ENCODE measurements at regions not wholly inside any gene's neighbourhood (a gene's known extent, or its start where the extent isn't known, plus 50 kb on each side); places are given as distances from the start of the nearest gene placed in this dataset.

GRCh38 chr13:53473397-53473796 lies 444.8 kb downstream of the OLFM4 start:
- no peaks in the 10 kb centered on the region for H3K9me1 ChIP-seq (replicated peaks; ENCODE audit: control insufficient read depth, extremely low read depth, insufficient read depth, low read length)
- H3K4me2 ChIP-seq (ENCODE audit: insufficient read depth, low read length) = no peak overlapping the region
- H4K20me1 ChIP-seq (replicated peaks; ENCODE audit: control insufficient read depth, extremely low read depth, insufficient read depth, low read length) = no peaks in the 10 kb centered on the region
- peaks cover 8% of the 10 kb centered on the region for H3K9me3 ChIP-seq (replicated peaks; ENCODE audit: control insufficient read depth, insufficient read depth, low read length)
- BruUV-seq (replicated peaks) = no TSS peak
- ChIA-PET POLR2A (no interaction called here), CTCF (no interaction called here)
- no peak overlapping the region for H3K4me3 ChIP-seq (replicated peaks in 1 of 3; ENCODE audit: insufficient read depth in 1 of 3, low read depth in 1 of 3, low read length in 3 of 3)
- H3K27ac ChIP-seq (ENCODE audit: insufficient read depth, low read depth, low read length) = no peak overlapping the region
- no peaks in the 10 kb centered on the region for H3K27me3 ChIP-seq (ENCODE audit: control insufficient read depth in 2 of 2, insufficient read depth in 2 of 2, low read length in 2 of 2)
- intact Hi-C loops (cut with micrococcal nuclease) = no loop called here
- DNase-seq (ENCODE audit: low read depth, low spot score) (no peak), FAIRE-seq (no peak)
- no peaks in the 10 kb centered on the region for H3K36me3 ChIP-seq (ENCODE audit: control insufficient read depth in 2 of 2, extremely low read depth in 1 of 2, insufficient read depth in 2 of 2, low read length in 2 of 2)
- H2AFZ ChIP-seq (ENCODE audit: low read depth, low read length) = no peak overlapping the region
- no peaks in the 10 kb centered on the region for H3K4me1 ChIP-seq (ENCODE audit: control insufficient read depth, extremely low read depth, insufficient read depth, low read length)
- dilution Hi-C loops (cut with MboI; ENCODE audit: extremely low pct_ligation_motif_present, low sequenced_read_pairs) = no loop called here
- no peaks in the 10 kb centered on the region for H3K79me2 ChIP-seq (ENCODE audit: control insufficient read depth, insufficient read depth, low read length)
- TF ChIP-seq POLR2A (IDR thresholded peaks at IDR 0.05; ENCODE audit: low read depth, low read length) (no peak), MAX (IDR thresholded peaks at IDR 0.05; ENCODE audit: insufficient read depth, insufficient read length) (no peak), POLR2AphosphoS5 (IDR thresholded peaks at IDR 0.05; ENCODE audit: insufficient read depth, low read depth, low read length) (no peak), JUN (IDR thresholded peaks at IDR 0.05; ENCODE audit: borderline replicate concordance, insufficient read depth, insufficient read length, low read depth) (no peak), GATA2 (IDR thresholded peaks at IDR 0.05; ENCODE audit: insufficient read depth, insufficient read length, low read depth, low read length) (no peak), EZH2 (IDR thresholded peaks at IDR 0.05; ENCODE audit: borderline replicate concordance, low read depth, low read length, severe bottlenecking) (no peak), MYC (IDR thresholded peaks at IDR 0.05; ENCODE audit: low read depth, low read length) (no peak), FOS (IDR thresholded peaks at IDR 0.05; ENCODE audit: borderline replicate concordance, insufficient read depth, low read length) (no peak), CTCF (IDR thresholded peaks at IDR 0.05; ENCODE audit: extremely low read depth in 1 of 2, insufficient read depth in 1 of 2, low read depth in 1 of 2, low read length in 2 of 2) (no peak)
- H3K9ac ChIP-seq (replicated peaks; ENCODE audit: extremely low read depth, insufficient read depth, low read length) = no peak overlapping the region
